ENCODE measurements at regions not wholly inside any gene's neighbourhood (a gene's known extent, or its start where the extent isn't known, plus 50 kb on each side); places are given as distances from the start of the nearest gene placed in this dataset.

- no peak for DNase-seq (ENCODE audit: low spot score)
- in situ Hi-C loops (cut with MboI; ENCODE audit: low pct_unique_long_range_greater_than_20kb, low sequenced_read_pairs, unreplicated experiment): no loop called here
- TF ChIP-seq CTCF (IDR thresholded peaks at IDR 0.05; ENCODE audit: extremely low read depth, insufficient read depth, missing control alignments): no peak
These were observed 168.1 kb upstream of the IRS2 start for GRCh38 chr13:109954441-109954840.

DNA sequence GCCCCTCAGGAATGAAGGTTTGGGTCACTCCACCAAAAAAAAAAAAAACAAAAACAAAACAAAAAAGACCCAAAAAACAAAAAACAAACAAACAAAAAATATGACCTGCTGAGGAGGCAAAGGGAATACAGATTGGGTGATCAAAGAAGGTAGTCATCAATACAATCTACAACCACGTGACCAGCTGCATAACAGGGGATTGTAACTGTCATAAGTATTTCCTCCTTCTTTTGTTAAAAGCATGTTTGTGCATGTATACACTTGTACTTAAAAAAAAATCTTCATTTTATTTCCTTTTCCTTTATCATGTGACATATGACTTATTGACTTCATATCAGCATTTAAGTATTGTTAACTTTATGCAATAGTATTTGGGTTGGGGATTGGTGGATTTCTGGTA is 165.1 kb upstream of the IRS2 start:
- DNase-seq (ENCODE audit: low spot score): no peak
- in situ Hi-C loops (cut with MboI; ENCODE audit: low pct_unique_long_range_greater_than_20kb, low sequenced_read_pairs, unreplicated experiment): no loop called here
- TF ChIP-seq CTCF (IDR thresholded peaks at IDR 0.05; ENCODE audit: extremely low read depth, insufficient read depth, missing control alignments): no peak

- no peak for DNase-seq (ENCODE audit: low spot score)
- TF ChIP-seq CTCF (IDR thresholded peaks at IDR 0.05; ENCODE audit: extremely low read depth, insufficient read depth, missing control alignments): no peak
- in situ Hi-C loops (cut with MboI; ENCODE audit: low pct_unique_long_range_greater_than_20kb, low sequenced_read_pairs, unreplicated experiment): no loop called here
These were observed 163.0 kb upstream of the IRS2 start for GRCh38 chr13:109949397-109949796.

DNA sequence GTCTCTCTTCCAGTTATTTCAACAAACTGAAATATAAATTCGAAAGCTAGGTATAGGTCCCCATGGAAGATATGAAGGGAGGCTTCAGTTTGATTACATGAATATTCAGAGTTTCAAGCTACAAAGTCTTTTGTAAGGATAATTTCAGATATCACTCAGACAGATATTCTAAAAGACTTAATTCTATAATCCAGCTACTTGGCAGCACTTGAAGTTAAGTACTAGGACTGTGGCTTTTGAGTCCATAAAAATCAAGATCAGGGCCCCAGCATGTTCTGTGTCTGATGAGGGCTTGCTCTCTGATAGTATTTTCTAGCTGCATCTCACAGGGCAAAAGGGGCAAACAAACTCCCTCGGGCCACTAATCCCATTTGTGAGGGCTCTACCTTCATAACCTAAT is 160.6 kb upstream of the IRS2 start:
- TF ChIP-seq CTCF (IDR thresholded peaks at IDR 0.05; ENCODE audit: extremely low read depth, insufficient read depth, missing control alignments): no peak
- in situ Hi-C loops (cut with MboI; ENCODE audit: low pct_unique_long_range_greater_than_20kb, low sequenced_read_pairs, unreplicated experiment): no loop called here
- DNase-seq (ENCODE audit: low spot score): no peak

DNA sequence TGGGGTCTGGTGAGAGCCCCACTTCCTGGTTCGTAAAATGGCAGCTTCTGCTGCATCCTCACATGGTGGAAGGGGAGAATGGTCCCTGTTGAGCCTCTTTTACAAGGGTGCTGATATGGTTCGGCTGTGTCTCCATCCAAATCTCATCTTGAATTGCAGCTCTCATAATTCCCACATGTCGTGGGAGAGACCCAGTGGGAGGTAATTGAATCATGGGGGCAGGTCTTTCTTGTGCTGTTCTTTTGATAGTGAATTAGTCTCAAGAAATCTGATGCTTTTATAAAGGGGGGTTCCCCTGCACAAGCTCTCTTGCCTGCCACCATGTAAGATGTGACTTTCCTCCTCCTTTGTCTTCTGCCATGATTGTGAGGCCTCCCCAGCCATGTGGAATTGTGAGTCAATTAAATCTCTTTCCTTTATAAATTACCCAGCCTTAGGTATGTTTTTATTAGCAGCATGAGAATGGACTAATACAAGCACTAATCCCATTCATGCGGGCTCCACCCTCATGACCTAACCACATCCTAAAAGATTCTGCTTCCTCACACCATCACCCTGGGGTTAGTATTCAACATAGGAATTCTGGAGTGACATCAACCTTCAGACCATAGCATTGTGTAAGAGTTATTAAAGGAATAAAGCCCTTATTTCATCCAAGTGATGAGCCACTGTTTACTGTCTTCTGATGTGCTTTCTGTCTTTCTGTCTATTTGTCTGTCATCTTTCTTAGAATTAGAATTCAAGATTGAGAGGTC is 159.0 kb upstream of the IRS2 start:
- in situ Hi-C loops (cut with MboI; ENCODE audit: low pct_unique_long_range_greater_than_20kb, low sequenced_read_pairs, unreplicated experiment): no loop called here
- TF ChIP-seq CTCF (IDR thresholded peaks at IDR 0.05; ENCODE audit: extremely low read depth, insufficient read depth, missing control alignments): no peak
- no peak for DNase-seq (ENCODE audit: low spot score)

- no peak for TF ChIP-seq CTCF (IDR thresholded peaks at IDR 0.05; ENCODE audit: extremely low read depth, insufficient read depth, missing control alignments)
- no peak for DNase-seq (ENCODE audit: low spot score)
- in situ Hi-C loops (cut with MboI; ENCODE audit: low pct_unique_long_range_greater_than_20kb, low sequenced_read_pairs, unreplicated experiment): no loop called here
These were observed 155.6 kb upstream of the IRS2 start for GRCh38 chr13:109941951-109942350.

Measured in GM13977 (cell line).